ENCODE measurements at regions not wholly inside any gene's neighbourhood (a gene's known extent, or its start where the extent isn't known, plus 50 kb on each side); places are given as distances from the start of the nearest gene placed in this dataset.

- Histone ChIP-seq H3K9me3 (ENCODE audit: insufficient read depth in 2 of 2, low read depth in 1 of 2, low read length in 1 of 2) (no peaks in the 10 kb centered on the region), H2BK12ac (ENCODE audit: low read depth, low read length) (no peak overlapping the region), H4K8ac (ENCODE audit: extremely low read depth, insufficient read depth, low read length) (no peak overlapping the region), H4K91ac (replicated peaks; ENCODE audit: insufficient read length, low read length) (no peak overlapping the region), H2BK5ac (ENCODE audit: low read depth, low read length) (no peak overlapping the region), H3K4me2 (ENCODE audit: insufficient read depth in 1 of 2, low read depth in 2 of 2, low read length in 2 of 2) (no peak overlapping the region), H3K4me3 (ENCODE audit: extremely low read depth in 1 of 4, insufficient read depth in 2 of 4, low read depth in 3 of 4, low read length in 4 of 4) (no peak overlapping the region), H2BK120ac (replicated peaks; ENCODE audit: low read depth, low read length) (no peak overlapping the region), H4K20me1 (replicated peaks in 1 of 2; ENCODE audit: control insufficient read depth in 1 of 2, insufficient read depth in 2 of 2, low read length in 2 of 2) (peaks cover 1 to 4% of the 10 kb centered on the region in 2 experiments), H3K4ac (replicated peaks; ENCODE audit: insufficient read length, low read depth, low read length) (no peak overlapping the region), H2BK20ac (ENCODE audit: low read length) (no peak overlapping the region), H3K14ac (ENCODE audit: insufficient read length) (no peak overlapping the region), H4K5ac (ENCODE audit: insufficient read length, low read depth, low read length) (no peak overlapping the region), H3K79me1 (ENCODE audit: low read depth, low read length) (peaks cover 7% of the 10 kb centered on the region), H3K18ac (ENCODE audit: extremely low read depth, low read length) (no peak overlapping the region), H3K23ac (ENCODE audit: insufficient read length) (no peak overlapping the region), H3K9ac (replicated peaks in 1 of 4; ENCODE audit: extremely low read depth in 1 of 4, low read depth in 3 of 4, low read length in 3 of 4) (no peak overlapping the region), H3K36me3 (ENCODE audit: control insufficient read depth in 2 of 4, insufficient read depth in 4 of 4, low read length in 3 of 4) (no peaks in the 10 kb centered on the region; a peak in 1 of 8 replicates), H3K27ac (ENCODE audit: low read depth, low read length) (no peak overlapping the region), H2AFZ (ENCODE audit: low read length) (no peak overlapping the region), H2BK15ac (ENCODE audit: low read length) (no peak overlapping the region), H2AK5ac (ENCODE audit: low read depth, low read length) (peak overlapping the region; percentile 82; the same call in 1 of the 2 replicates), H3K56ac (replicated peaks; ENCODE audit: insufficient read length, low read depth, low read length) (no peak overlapping the region), H3K27me3 (replicated peaks in 1 of 4; ENCODE audit: control insufficient read depth in 3 of 4, extremely low read depth in 1 of 4, insufficient read depth in 3 of 4, low read length in 3 of 4) (no peaks in the 10 kb centered on the region), H3K79me2 (ENCODE audit: control insufficient read depth in 1 of 2, insufficient read depth in 2 of 2, low read length in 2 of 2) (peaks cover 0 to 98% of the 10 kb centered on the region in 2 experiments; a peak in 3 of 4 replicates), H3K23me2 (ENCODE audit: low read depth, low read length) (no peaks in the 10 kb centered on the region; the same call in 1 of the 2 replicates), H3K4me1 (replicated peaks in 1 of 4; ENCODE audit: control insufficient read depth in 3 of 4, insufficient read depth in 4 of 4, low read length in 3 of 4) (peaks cover 2 to 19% (median 9%) of the 10 kb centered on the region in 4 experiments)
- ChIA-PET POLR2A (ENCODE audit: partially characterized antibody) (interaction anchor here (1.1 kb wide), 1 partner anchor 16 kb away, joined by 3 read pairs; no protein-coding TSS in a partner anchor), CTCF (ENCODE audit: partially characterized antibody) (no interaction called here)
- 90% methylated on average over 6 of the region's 6 CpGs; no CpG with 5 or more reads in 1 of the 2 experiments for WGBS, 2 experiments (ENCODE audit: extremely low coverage in 1 of 2, insufficient coverage in 1 of 2, insufficient read length in 1 of 2, insufficient replicate concordance in 2 of 2, low coverage in 1 of 2, low lambda C conversion rate in 2 of 2, missing lambda C conversion rate in 1 of 2)
- no peak for FAIRE-seq
- DNase-seq (ENCODE audit: low read depth in 1 of 2, low spot score in 2 of 2) = no peak
- TF ChIP-seq SIX5 (IDR thresholded peaks at IDR 0.05; ENCODE audit: low read depth, low read length) (no peak), KDM4A (IDR thresholded peaks at IDR 0.05; ENCODE audit: low read depth, low read length, severe bottlenecking) (no peak), CREB1 (IDR thresholded peaks at IDR 0.05) (no peak), SIRT6 (IDR thresholded peaks at IDR 0.05; ENCODE audit: low read length) (no peak), NRF1 (IDR thresholded peaks at IDR 0.05; ENCODE audit: low read depth, low read length) (no peak), POLR2A (IDR thresholded peaks at IDR 0.05; ENCODE audit: control extremely low read depth in 1 of 2, low read depth in 2 of 2, low read length in 2 of 2) (no peak), SP4 (IDR thresholded peaks at IDR 0.05; ENCODE audit: low read length) (no peak), RFX5 (IDR thresholded peaks at IDR 0.05; ENCODE audit: borderline replicate concordance, low read depth, low read length) (no peak), CEBPB (IDR thresholded peaks at IDR 0.05; ENCODE audit: low read depth, low read length) (no peak), JUN (IDR thresholded peaks at IDR 0.05; ENCODE audit: low read depth, low read length) (no peak), CHD1 (IDR thresholded peaks at IDR 0.05; ENCODE audit: low read depth, low read length) (no peak)
- TF ChIP-seq, protein P1, sequence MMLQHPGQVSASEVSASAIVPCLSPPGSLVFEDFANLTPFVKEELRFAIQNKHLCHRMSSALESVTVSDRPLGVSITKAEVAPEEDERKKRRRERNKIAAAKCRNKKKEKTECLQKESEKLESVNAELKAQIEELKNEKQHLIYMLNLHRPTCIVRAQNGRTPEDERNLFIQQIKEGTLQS (IDR thresholded peaks at IDR 0.05; ENCODE audit: insufficient read depth, low read depth, low read length) = no peak
These were observed 70.2 kb downstream of the ZNF608 start for GRCh38 chr5:124675931-124676846.

Data from H1 (cell line).